GM12878 (cell line): ENCODE measurements at regions not wholly inside any gene's neighbourhood (a gene's known extent, or its start where the extent isn't known, plus 50 kb on each side); places are given as distances from the start of the nearest gene placed in this dataset.

Source experiments
- BHLHE40 ChIP-seq, 2 experiments: fragments of 450-650 bp in 1 of 2; IDR thresholded peaks; 2 replicates each; pipeline ENCODE4 v1.6.1; 2011 to 2017; ENCODE audit warnings: low read depth in 2 of 2, borderline replicate concordance in 1 of 2, improper control_type of control experiment in 1 of 2, low read length in 1 of 2, mild to moderate bottlenecking in 1 of 2
- BRCA1 ChIP-seq: IDR thresholded peaks from 2 replicates; pipeline ENCODE4 v1.6.1; 2011; ENCODE audit warnings: low read depth, low read length, improper control_type of control experiment
- CBX3 ChIP-seq: fragments of 200-600 bp; sonication (generic); IDR thresholded peaks from 2 replicates; pipeline ENCODE4 v1.6.1; 2016; ENCODE audit warnings: low read depth, borderline replicate concordance
- CBX5 ChIP-seq: sonication (generic); IDR thresholded peaks from 2 replicates; pipeline ENCODE4 v1.6.1; 2016; ENCODE audit warnings: low read depth, moderate library complexity, mild to moderate bottlenecking, inconsistent platforms
- CREB1 ChIP-seq: IDR thresholded peaks from 2 replicates; pipeline ENCODE4 v1.6.1; 2012; ENCODE audit warnings: low read depth, mild to moderate bottlenecking, inconsistent platforms
- DPF2 ChIP-seq: fragments of 450-650 bp; IDR thresholded peaks from 2 replicates; pipeline ENCODE4 v1.6.1; 2017; ENCODE audit warnings: mild to moderate bottlenecking
- HSF1 ChIP-seq: fragments of 150-350 bp; IDR thresholded peaks from 2 replicates; pipeline ENCODE4 v1.6.1; 2014; ENCODE audit warnings: mild to moderate bottlenecking, low read depth, low read length
- KAT2A ChIP-seq: conservative IDR thresholded peaks from 2 replicates; pipeline ENCODE4 v1.6.1; 2011; ENCODE audit warnings: low read depth, low read length; ENCODE audit not compliant: control insufficient read depth
- MLLT1 ChIP-seq: fragments of 450-650 bp; IDR thresholded peaks from 2 replicates; pipeline ENCODE4 v1.6.1; 2016; ENCODE audit warnings: mild to moderate bottlenecking
- MTA2 ChIP-seq: fragments of 450-650 bp; IDR thresholded peaks from 2 replicates; pipeline ENCODE4 v1.6.1; 2016; ENCODE audit warnings: low read depth, mild to moderate bottlenecking, moderate library complexity
- NFYA ChIP-seq: IDR thresholded peaks from 2 replicates; pipeline ENCODE4 v1.6.1; 2011; ENCODE audit warnings: low read depth, mild to moderate bottlenecking, low read length, improper control_type of control experiment, borderline replicate concordance
- NR2F1 ChIP-seq: fragments of 450-650 bp; conservative IDR thresholded peaks from 2 replicates; pipeline ENCODE4 v1.6.1; 2017; ENCODE audit warnings: mild to moderate bottlenecking
- PAX5 ChIP-seq: IDR thresholded peaks from 2 replicates; pipeline ENCODE4 v1.6.1; 2011; ENCODE audit warnings: low read depth, low read length, borderline replicate concordance
- PKNOX1 ChIP-seq: fragments of 450-650 bp; IDR thresholded peaks from 2 replicates; pipeline ENCODE4 v1.6.1; 2016; ENCODE audit warnings: mild to moderate bottlenecking
- RAD21 ChIP-seq: IDR thresholded peaks from 2 replicates; pipeline ENCODE4 v1.6.1; 2011; ENCODE audit warnings: mild to moderate bottlenecking, low read depth, low read length, moderate library complexity; ENCODE audit not compliant: insufficient read depth
- RAD51 ChIP-seq: fragments of 450-650 bp; IDR thresholded peaks from 2 replicates; pipeline ENCODE4 v1.6.1; 2016; ENCODE audit warnings: moderate library complexity, mild to moderate bottlenecking, inconsistent platforms
- RELB ChIP-seq: fragments of 450-650 bp; IDR thresholded peaks from 2 replicates; pipeline ENCODE4 v1.6.1; 2017; ENCODE audit warnings: low read depth, mild to moderate bottlenecking, moderate library complexity
- SIN3A ChIP-seq: IDR thresholded peaks from 2 replicates; pipeline ENCODE4 v1.6.1; 2012; ENCODE audit warnings: low read depth, low read length, improper control_type of control experiment
- TCF3 ChIP-seq: IDR thresholded peaks from 2 replicates; pipeline ENCODE4 v1.6.1; 2012; ENCODE audit warnings: low read depth, mild to moderate bottlenecking, low read length, borderline replicate concordance; ENCODE audit not compliant: insufficient read depth
- TCF7 ChIP-seq: IDR thresholded peaks from 2 replicates; pipeline ENCODE4 v1.6.1; 2014; ENCODE audit warnings: antibody characterized with exemption, borderline replicate concordance

- TF ChIP-seq MLLT1: no peak
- no peak for TF ChIP-seq CBX5
- TF ChIP-seq KAT2A: no peak
- peak; percentile 82 for TF ChIP-seq RELB
- TF ChIP-seq PAX5: no peak
- no peak for TF ChIP-seq PKNOX1
- no peak for TF ChIP-seq NFYA
- no peak for TF ChIP-seq BRCA1
- no peak for TF ChIP-seq RAD21
- TF ChIP-seq HSF1: no peak
- no peak for TF ChIP-seq TCF3
- TF ChIP-seq MTA2: peak; percentile 99
- no peak for TF ChIP-seq RAD51
- TF ChIP-seq DPF2: peak; percentile 78; the same call in 1 of the 2 replicates
- TF ChIP-seq CREB1: no peak
- no peak for TF ChIP-seq TCF7
- no peak for TF ChIP-seq SIN3A
- no peak for TF ChIP-seq CBX3
- TF ChIP-seq NR2F1: peak; percentile 72
- TF ChIP-seq BHLHE40 (IDR thresholded peaks at IDR 0.05; ENCODE audit: borderline replicate concordance in 1 of 2, low read depth in 2 of 2, low read length in 1 of 2): peak; percentile 12 to 17; a peak in 1 of 4 replicates
These were observed 261.9 kb upstream of the NREP start (continued) for GRCh38 chr5:112018846-112019245.
